ENCODE measurements at regions not wholly inside any gene's neighbourhood (a gene's known extent, or its start where the extent isn't known, plus 50 kb on each side); places are given as distances from the start of the nearest gene placed in this dataset.
"Not testable (repeated sequence)": the region's sequence is repeated elsewhere in the genome, so short reads cannot be mapped to it uniquely, and the experiment has no call there.

- WGBS: 91% methylated on average over 1 of the region's 1 CpG
- H3K36me3 ChIP-seq (ENCODE audit: control insufficient read depth in 2 of 2, insufficient read depth in 2 of 2, low read length in 1 of 2): no peaks in the 10 kb centered on the region
- H3K27ac ChIP-seq (ENCODE audit: low read depth in 1 of 2, low read length in 1 of 2): no peak overlapping the region
- H3K4me1 ChIP-seq (ENCODE audit: control insufficient read depth in 2 of 2, insufficient read depth in 2 of 2, low read length in 2 of 2): no peaks in the 10 kb centered on the region
- no peak for DNase-seq (ENCODE audit: low read depth in 6 of 9, low spot score in 9 of 9)
- H3K27me3 ChIP-seq (ENCODE audit: control insufficient read depth in 2 of 2, insufficient read depth in 1 of 2, low read length in 1 of 2): no peaks in the 10 kb centered on the region
- no peaks in the 10 kb centered on the region for H3K9me3 ChIP-seq (ENCODE audit: control insufficient read depth in 2 of 2, insufficient read depth in 1 of 2, low read length in 1 of 2)
- H3K4me3 ChIP-seq (ENCODE audit: low read length in 2 of 2): no peak overlapping the region
These were observed 928.0 kb upstream of the ALCAM start for GRCh38 chr3:104438706-104439105.

- 87% methylated on average over 9 of the region's 9 CpGs for WGBS
- DNase-seq (ENCODE audit: low read depth in 6 of 9, low spot score in 9 of 9); H3K36me3 ChIP-seq (ENCODE audit: control insufficient read depth in 2 of 2, insufficient read depth in 2 of 2, low read length in 1 of 2); H3K4me3 ChIP-seq (ENCODE audit: low read length in 2 of 2); H3K27me3 ChIP-seq (ENCODE audit: control insufficient read depth in 2 of 2, insufficient read depth in 1 of 2, low read length in 1 of 2); H3K4me1 ChIP-seq (ENCODE audit: control insufficient read depth in 2 of 2, insufficient read depth in 2 of 2, low read length in 2 of 2); H3K27ac ChIP-seq (ENCODE audit: low read depth in 1 of 2, low read length in 1 of 2); H3K9me3 ChIP-seq (ENCODE audit: control insufficient read depth in 2 of 2, insufficient read depth in 1 of 2, low read length in 1 of 2): not testable (repeated sequence)
These were observed 921.3 kb upstream of the ALCAM start for GRCh38 chr3:104445252-104445919.

DNA sequence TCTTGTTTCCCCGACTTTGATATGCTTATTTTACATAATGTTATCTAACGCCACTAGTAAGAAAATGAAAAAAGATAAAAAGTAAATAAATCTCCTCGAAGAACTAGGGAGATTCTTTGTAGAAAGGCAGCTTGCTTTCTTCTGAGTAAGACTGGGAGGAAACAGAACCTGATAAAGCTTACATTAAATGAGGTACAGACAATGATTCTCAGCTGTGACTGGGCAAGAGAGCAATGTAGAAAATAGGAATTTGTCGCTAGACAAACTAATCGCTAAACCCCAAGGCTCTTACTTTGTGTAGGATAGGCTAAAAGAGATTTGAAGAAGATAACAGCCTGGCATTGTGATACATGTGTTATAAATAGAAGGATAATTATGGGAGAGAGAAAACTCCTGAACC is 919.0 kb upstream of the ALCAM start:
- DNase-seq (ENCODE audit: low read depth in 6 of 9, low spot score in 9 of 9): no peak
- 81% methylated on average over 5 of the region's 5 CpGs for WGBS

GRCh38 chr3:104452697-104453096 is 914.0 kb upstream of the ALCAM start:
- Histone ChIP-seq H3K27me3 (ENCODE audit: control insufficient read depth in 2 of 2, insufficient read depth in 1 of 2, low read length in 1 of 2) (no peaks in the 10 kb centered on the region), H3K9me3 (ENCODE audit: control insufficient read depth in 2 of 2, insufficient read depth in 1 of 2, low read length in 1 of 2) (no peaks in the 10 kb centered on the region), H3K4me1 (ENCODE audit: control insufficient read depth in 2 of 2, insufficient read depth in 2 of 2, low read length in 2 of 2) (no peaks in the 10 kb centered on the region), H3K4me3 (ENCODE audit: low read length in 2 of 2) (no peak overlapping the region), H3K36me3 (ENCODE audit: control insufficient read depth in 2 of 2, insufficient read depth in 2 of 2, low read length in 1 of 2) (no peaks in the 10 kb centered on the region), H3K27ac (ENCODE audit: low read depth in 1 of 2, low read length in 1 of 2) (no peak overlapping the region)
- WGBS: 90% methylated on average over 4 of the region's 4 CpGs
- no peak for DNase-seq (ENCODE audit: low read depth in 6 of 9, low spot score in 9 of 9)

More for the DNA sequence above, 919.0 kb upstream of the ALCAM start:
- Histone ChIP-seq H3K4me3 (ENCODE audit: low read length in 2 of 2) (no peak overlapping the region), H3K27ac (ENCODE audit: low read depth in 1 of 2, low read length in 1 of 2) (no peak overlapping the region), H3K27me3 (ENCODE audit: control insufficient read depth in 2 of 2, insufficient read depth in 1 of 2, low read length in 1 of 2) (no peaks in the 10 kb centered on the region), H3K4me1 (ENCODE audit: control insufficient read depth in 2 of 2, insufficient read depth in 2 of 2, low read length in 2 of 2) (no peaks in the 10 kb centered on the region), H3K36me3 (ENCODE audit: control insufficient read depth in 2 of 2, insufficient read depth in 2 of 2, low read length in 1 of 2) (no peaks in the 10 kb centered on the region), H3K9me3 (ENCODE audit: control insufficient read depth in 2 of 2, insufficient read depth in 1 of 2, low read length in 1 of 2) (no peaks in the 10 kb centered on the region)

GRCh38 chr3:104458657-104459056 is 908.1 kb upstream of the ALCAM start:
- DNase-seq (ENCODE audit: low read depth in 6 of 9, low spot score in 9 of 9): no peak
- Histone ChIP-seq H3K9me3 (ENCODE audit: control insufficient read depth in 2 of 2, insufficient read depth in 1 of 2, low read length in 1 of 2) (no peaks in the 10 kb centered on the region), H3K27ac (ENCODE audit: low read depth in 1 of 2, low read length in 1 of 2) (no peak overlapping the region)

GRCh38 chr3:104460477-104461406 is 906.0 kb upstream of the ALCAM start:
- 1% methylated on average over 1 of the region's 1 CpG for WGBS
- H3K4me1 ChIP-seq (ENCODE audit: control insufficient read depth in 2 of 2, insufficient read depth in 2 of 2, low read length in 2 of 2): no peaks in the 10 kb centered on the region
- H3K36me3 ChIP-seq (ENCODE audit: control insufficient read depth in 2 of 2, insufficient read depth in 2 of 2, low read length in 1 of 2): no peaks in the 10 kb centered on the region
- H3K9me3 ChIP-seq (ENCODE audit: control insufficient read depth in 2 of 2, insufficient read depth in 1 of 2, low read length in 1 of 2): no peaks in the 10 kb centered on the region
- no peaks in the 10 kb centered on the region for H3K27me3 ChIP-seq (ENCODE audit: control insufficient read depth in 2 of 2, insufficient read depth in 1 of 2, low read length in 1 of 2)
- no peak overlapping the region for H3K27ac ChIP-seq (ENCODE audit: low read depth in 1 of 2, low read length in 1 of 2)
- peak in 1 of 9 donors; percentile 1 for DNase-seq (ENCODE audit: low read depth in 6 of 9, low spot score in 9 of 9)
- H3K4me3 ChIP-seq (ENCODE audit: low read length in 2 of 2): no peak overlapping the region

More at GRCh38 chr3:104458657-104459056, 908.1 kb upstream of the ALCAM start:
- no peaks in the 10 kb centered on the region for H3K36me3 ChIP-seq (ENCODE audit: control insufficient read depth in 2 of 2, insufficient read depth in 2 of 2, low read length in 1 of 2)
- H3K4me1 ChIP-seq (ENCODE audit: control insufficient read depth in 2 of 2, insufficient read depth in 2 of 2, low read length in 2 of 2): no peaks in the 10 kb centered on the region
- no peaks in the 10 kb centered on the region for H3K27me3 ChIP-seq (ENCODE audit: control insufficient read depth in 2 of 2, insufficient read depth in 1 of 2, low read length in 1 of 2)
- H3K4me3 ChIP-seq (ENCODE audit: low read length in 2 of 2): no peak overlapping the region

- H3K27me3 ChIP-seq (ENCODE audit: control insufficient read depth in 2 of 2, insufficient read depth in 1 of 2, low read length in 1 of 2): no peaks in the 10 kb centered on the region
- H3K36me3 ChIP-seq (ENCODE audit: control insufficient read depth in 2 of 2, insufficient read depth in 2 of 2, low read length in 1 of 2): no peaks in the 10 kb centered on the region
- no peaks in the 10 kb centered on the region for H3K9me3 ChIP-seq (ENCODE audit: control insufficient read depth in 2 of 2, insufficient read depth in 1 of 2, low read length in 1 of 2)
- no peak for DNase-seq (ENCODE audit: low read depth in 6 of 9, low spot score in 9 of 9)
- H3K4me1 ChIP-seq (ENCODE audit: control insufficient read depth in 2 of 2, insufficient read depth in 2 of 2, low read length in 2 of 2): no peaks in the 10 kb centered on the region
- H3K4me3 ChIP-seq (ENCODE audit: low read length in 2 of 2): no peak overlapping the region
- no peak overlapping the region for H3K27ac ChIP-seq (ENCODE audit: low read depth in 1 of 2, low read length in 1 of 2)
- WGBS: 81% methylated on average over 1 of the region's 1 CpG
These were observed 905.3 kb upstream of the ALCAM start for GRCh38 chr3:104461431-104461830.

GRCh38 chr3:104472221-104472620 is 894.5 kb upstream of the ALCAM start:
- no peaks in the 10 kb centered on the region for H3K36me3 ChIP-seq (ENCODE audit: control insufficient read depth in 2 of 2, insufficient read depth in 2 of 2, low read length in 1 of 2)
- no peak overlapping the region for H3K4me3 ChIP-seq (ENCODE audit: low read length in 2 of 2)
- DNase-seq (ENCODE audit: low read depth in 6 of 9, low spot score in 9 of 9): no peak
- H3K27me3 ChIP-seq (ENCODE audit: control insufficient read depth in 2 of 2, insufficient read depth in 1 of 2, low read length in 1 of 2): no peaks in the 10 kb centered on the region
- 93% methylated on average over 3 of the region's 3 CpGs for WGBS
- H3K27ac ChIP-seq (ENCODE audit: low read depth in 1 of 2, low read length in 1 of 2): no peak overlapping the region
- no peaks in the 10 kb centered on the region for H3K4me1 ChIP-seq (ENCODE audit: control insufficient read depth in 2 of 2, insufficient read depth in 2 of 2, low read length in 2 of 2)
- H3K9me3 ChIP-seq (ENCODE audit: control insufficient read depth in 2 of 2, insufficient read depth in 1 of 2, low read length in 1 of 2): peaks cover 2 to 18% of the 10 kb centered on the region in 2 donors

DNA sequence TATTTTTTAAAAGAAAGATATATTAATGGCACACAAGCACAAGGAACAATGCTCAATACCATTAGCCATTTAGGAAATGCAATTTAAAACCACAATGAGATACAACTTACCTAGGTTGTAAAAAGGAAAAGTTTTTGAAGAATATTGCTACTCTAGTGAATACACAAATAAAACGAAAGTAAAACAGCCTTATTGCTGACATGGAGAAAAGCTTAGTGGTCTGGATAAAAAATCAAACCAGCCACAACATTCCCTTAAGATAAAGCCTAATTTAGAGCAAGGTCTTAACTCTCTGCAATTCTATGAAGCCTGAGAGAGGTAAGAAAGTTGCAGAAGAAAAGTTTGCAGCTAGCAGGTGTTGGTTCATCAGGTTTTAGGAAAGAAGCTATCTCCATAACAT is 892.7 kb upstream of the ALCAM start:
- Histone ChIP-seq H3K4me1 (ENCODE audit: control insufficient read depth in 2 of 2, insufficient read depth in 2 of 2, low read length in 2 of 2) (no peaks in the 10 kb centered on the region), H3K9me3 (ENCODE audit: control insufficient read depth in 2 of 2, insufficient read depth in 1 of 2, low read length in 1 of 2) (peaks cover 2 to 15% of the 10 kb centered on the region in 2 donors)
- WGBS: 90% methylated on average over 1 of the region's 1 CpG

More for the DNA sequence above, 892.7 kb upstream of the ALCAM start:
- no peak overlapping the region for H3K27ac ChIP-seq (ENCODE audit: low read depth in 1 of 2, low read length in 1 of 2)
- no peak overlapping the region for H3K4me3 ChIP-seq (ENCODE audit: low read length in 2 of 2)
- H3K27me3 ChIP-seq (ENCODE audit: control insufficient read depth in 2 of 2, insufficient read depth in 1 of 2, low read length in 1 of 2): no peaks in the 10 kb centered on the region
- H3K36me3 ChIP-seq (ENCODE audit: control insufficient read depth in 2 of 2, insufficient read depth in 2 of 2, low read length in 1 of 2): no peaks in the 10 kb centered on the region
- DNase-seq (ENCODE audit: low read depth in 6 of 9, low spot score in 9 of 9): no peak
